Right lobe of liver (tissue), 6 donors: ENCODE measurements at regions not wholly inside any gene's neighbourhood (a gene's known extent, or its start where the extent isn't known, plus 50 kb on each side); places are given as distances from the start of the nearest gene placed in this dataset.
"Not testable (repeated sequence)": the region's sequence is repeated elsewhere in the genome, so short reads cannot be mapped to it uniquely, and the experiment has no call there.

Source experiments
- ATAC-seq, 4 donors: fragments of 200-7000 bp; cut with Tn5 transposase; one replicate each; pipeline ENCODE4 v1.9.1; 2020; ENCODE audit warnings: mild to moderate bottlenecking in 4 of 4, moderate library complexity in 4 of 4
- DNase-seq, 3 donors: peaks; one replicate each; pipeline ENCODE4 v3.0.0-alpha.2; 2020
- H3K27ac ChIP-seq, 3 donors: fragments of 200-600 bp; one replicate each; pipeline ENCODE4 v1.8.0; 2022
- H3K27me3 ChIP-seq, 2 donors: fragments of 200-600 bp; one replicate each; pipeline ENCODE4 v1.8.0; 2022
- H3K36me3 ChIP-seq, 4 donors: fragments of 200-600 bp; sonication (generic) in 1 of 4; one replicate each; pipeline versions ENCODE4 v1.5.1 to v1.8.0; 2017 to 2022; ENCODE audit warnings: control low read depth in 1 of 4
- H3K4me1 ChIP-seq, 4 donors: fragments of 200-600 bp; sonication (generic) in 1 of 4; one replicate each; pipeline versions ENCODE4 v1.5.1 to v1.8.0; 2017 to 2022; ENCODE audit warnings: control low read depth in 1 of 4
- H3K4me3 ChIP-seq, 3 donors: fragments of 200-600 bp; one replicate each; pipeline ENCODE4 v1.8.0; 2022
- H3K9me3 ChIP-seq, 4 donors: fragments of 200-600 bp; sonication (generic) in 1 of 4; one replicate each; pipeline versions ENCODE4 v1.5.1 to v1.8.0; 2017 to 2022; ENCODE audit warnings: control low read depth in 1 of 4
- POLR2A ChIP-seq: fragments of 450-650 bp; IDR thresholded peaks from one replicate; pipeline ENCODE4 v1.6.1; 2017; ENCODE audit warnings: antibody characterized with exemption, mild to moderate bottlenecking
- WGBS: methylation state at CpG from one replicate; pipeline ENCODE4 v1.1.6; 2018; ENCODE audit warnings: low coverage, low lambda C conversion rate; ENCODE audit not compliant: insufficient coverage; ENCODE audit errors: missing lambda C conversion rate; 5-methylcytosine and 5-hydroxymethylcytosine counted together
- intact Hi-C, 2 donors: fragments of 100-400 bp; cut with DNase I; formaldehyde crosslinking; loops; one replicate each; pipeline versions ENCODE4 v1.11.2 to v1.14.1; 2022
- TF ChIP-seq, protein P1 (sequence below), 4 donors: fragments of 200-600 bp in 3 of 4; fragments of 450-650 bp in 1 of 4; IDR thresholded peaks; one replicate each; pipeline versions ENCODE4 v1.5.1 to v1.8.0; 2016 to 2022; ENCODE audit warnings: antibody characterized with exemption in 4 of 4, mild to moderate bottlenecking in 2 of 4
- donor health status: DM: no; HTN: yes; CAD: no.
- donor health status: DM: no; HTN: no; CAD: no.
- donor health status: DM: no; HTN: no; CAD: no.
- donor health status: DM: no; HTN: yes; CAD: no.
- donor health status: DM: no; HTN: yes; CAD: no.

DNA sequence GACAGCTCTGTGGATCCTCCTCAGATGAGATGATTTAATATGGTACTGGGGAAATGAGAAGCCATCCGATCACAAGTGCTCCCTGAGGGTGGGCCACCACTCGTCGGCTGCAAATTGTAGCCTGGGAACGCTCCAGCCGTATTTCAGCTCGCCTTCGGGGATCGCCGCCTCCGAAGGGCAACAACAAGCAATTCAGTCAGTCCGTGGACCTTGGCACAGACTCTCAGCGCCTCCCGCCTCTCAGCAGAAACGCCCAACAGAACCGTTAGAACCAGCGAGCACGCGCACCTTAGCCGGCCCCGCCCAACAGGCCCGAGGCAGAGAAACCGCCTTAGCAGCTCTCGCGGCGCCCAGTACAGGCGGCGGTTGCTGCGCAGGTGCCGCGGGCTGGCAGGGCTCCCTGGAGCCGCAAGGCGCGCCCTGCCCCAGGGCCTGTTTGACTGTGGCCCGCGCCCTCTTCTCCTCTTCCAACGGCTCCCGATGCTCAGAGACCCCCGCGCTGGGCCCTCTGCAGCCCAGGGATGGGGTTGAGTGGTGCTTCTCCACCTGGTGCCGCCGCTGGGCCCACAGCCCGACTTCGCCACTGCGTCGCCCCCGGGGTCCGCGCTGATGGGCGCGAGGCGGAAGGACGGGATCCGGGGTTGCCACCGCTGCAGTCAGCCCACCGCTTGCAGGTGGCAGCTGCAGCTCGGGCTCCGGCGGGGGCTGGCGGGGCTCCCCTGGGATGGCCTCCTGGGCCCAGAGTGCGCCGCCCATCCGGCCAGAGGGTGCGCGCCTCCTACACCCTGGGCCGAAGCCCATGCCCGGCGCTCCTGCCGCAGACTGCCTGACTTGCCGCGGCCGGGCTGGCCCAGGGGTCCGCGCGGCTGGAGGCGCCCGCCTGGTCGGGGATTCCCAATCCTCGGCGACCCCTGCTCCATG, 77.9 kb upstream of the PABPC3 start:
- intact Hi-C loops, H3K27ac ChIP-seq, H3K9me3 ChIP-seq, H3K4me1 ChIP-seq, H3K36me3 ChIP-seq, H3K27me3 ChIP-seq: not testable (repeated sequence)
- 2% methylated on average over 13 of the region's 79 CpGs for WGBS
- ATAC-seq (peak in 3 of 4 donors; percentile 52 to 85 (median 55)), DNase-seq (peak in 2 of 3 donors; percentile 47 to 78)
- peak overlapping the region in 1 of 3 donors; percentile 41 for H3K4me3 ChIP-seq

DNA sequence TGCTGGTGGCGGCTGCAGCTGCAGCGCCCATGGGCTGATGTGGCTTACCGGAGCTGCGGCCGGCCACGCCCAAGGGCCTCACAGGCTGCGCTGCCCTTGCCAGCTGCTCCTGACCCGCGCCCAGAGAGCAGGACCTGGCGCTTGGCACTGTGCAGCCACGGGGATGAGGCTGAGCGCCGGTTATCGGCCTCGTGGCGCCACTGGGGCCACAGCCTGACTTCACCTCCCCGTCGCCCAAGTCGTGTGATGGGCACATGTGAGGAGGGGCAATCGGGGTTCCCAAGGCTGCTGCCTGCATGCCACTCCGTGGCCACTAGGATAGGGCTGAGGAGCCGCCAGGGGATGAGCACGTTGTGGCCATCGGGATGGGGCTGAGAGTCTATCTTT, 77.2 kb upstream of the PABPC3 start:
- ATAC-seq (no peak), DNase-seq (no peak)
- 1% methylated on average over 12 of the region's 24 CpGs for WGBS
- Histone ChIP-seq H3K36me3 (no peaks in the 10 kb centered on the region), H3K27ac (no peak overlapping the region), H3K27me3 (no peaks in the 10 kb centered on the region), H3K4me3 (peak overlapping the region in 1 of 3 donors; percentile 41), H3K4me1 (peaks cover 0 to 10% (median 0%) of the 10 kb centered on the region in 4 donors), H3K9me3 (no peaks in the 10 kb centered on the region)
- intact Hi-C loops = no loop called here
- TF ChIP-seq, protein P1, sequence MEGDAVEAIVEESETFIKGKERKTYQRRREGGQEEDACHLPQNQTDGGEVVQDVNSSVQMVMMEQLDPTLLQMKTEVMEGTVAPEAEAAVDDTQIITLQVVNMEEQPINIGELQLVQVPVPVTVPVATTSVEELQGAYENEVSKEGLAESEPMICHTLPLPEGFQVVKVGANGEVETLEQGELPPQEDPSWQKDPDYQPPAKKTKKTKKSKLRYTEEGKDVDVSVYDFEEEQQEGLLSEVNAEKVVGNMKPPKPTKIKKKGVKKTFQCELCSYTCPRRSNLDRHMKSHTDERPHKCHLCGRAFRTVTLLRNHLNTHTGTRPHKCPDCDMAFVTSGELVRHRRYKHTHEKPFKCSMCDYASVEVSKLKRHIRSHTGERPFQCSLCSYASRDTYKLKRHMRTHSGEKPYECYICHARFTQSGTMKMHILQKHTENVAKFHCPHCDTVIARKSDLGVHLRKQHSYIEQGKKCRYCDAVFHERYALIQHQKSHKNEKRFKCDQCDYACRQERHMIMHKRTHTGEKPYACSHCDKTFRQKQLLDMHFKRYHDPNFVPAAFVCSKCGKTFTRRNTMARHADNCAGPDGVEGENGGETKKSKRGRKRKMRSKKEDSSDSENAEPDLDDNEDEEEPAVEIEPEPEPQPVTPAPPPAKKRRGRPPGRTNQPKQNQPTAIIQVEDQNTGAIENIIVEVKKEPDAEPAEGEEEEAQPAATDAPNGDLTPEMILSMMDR (IDR thresholded peaks at IDR 0.05) = no peak
- no peak for TF ChIP-seq POLR2A

DNA sequence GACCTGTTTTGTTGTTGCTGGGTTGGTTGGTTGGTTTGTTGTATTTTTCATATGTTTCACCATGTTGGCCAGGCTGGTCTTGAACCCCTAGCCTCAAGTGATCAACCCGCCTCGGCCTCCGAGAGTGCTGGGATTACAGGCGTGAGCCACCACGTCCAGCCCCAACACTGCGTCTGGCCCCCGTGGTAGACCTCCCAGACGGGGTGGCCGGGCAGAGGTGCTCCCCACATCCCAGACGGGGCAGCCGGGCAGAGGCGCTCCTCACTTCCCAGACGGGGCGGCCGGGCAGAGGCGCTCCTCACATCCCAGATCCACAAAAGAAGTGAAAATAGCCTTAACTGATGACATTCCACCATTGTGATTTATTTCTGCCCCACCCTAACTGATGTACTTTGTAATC, 76.2 kb upstream of the PABPC3 start:
- H3K27me3 ChIP-seq, DNase-seq, H3K4me3 ChIP-seq, ATAC-seq, H3K4me1 ChIP-seq, H3K27ac ChIP-seq, intact Hi-C loops, H3K36me3 ChIP-seq, H3K9me3 ChIP-seq: not testable (repeated sequence)
- no CpG with 5 or more reads among the region's 16 CpGs for WGBS

DNA sequence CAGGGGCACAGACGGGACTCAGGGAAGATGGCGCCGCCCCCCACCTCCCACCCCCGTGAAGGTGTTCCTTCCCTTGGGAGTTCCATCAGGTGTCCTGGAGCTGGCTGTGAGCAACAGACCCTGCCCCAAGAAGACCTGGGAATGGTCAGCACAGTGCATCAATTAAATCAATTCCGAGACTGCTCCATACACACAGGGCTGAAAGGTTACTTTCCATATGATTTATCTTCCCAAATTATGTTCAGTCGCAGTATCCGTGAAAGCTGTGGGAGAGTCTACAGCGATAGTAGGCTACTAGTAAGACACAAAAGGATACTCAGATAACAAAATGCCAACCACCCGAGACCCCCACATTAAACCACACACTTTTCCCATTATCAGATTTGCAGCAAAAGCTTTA, 71.8 kb upstream of the PABPC3 start:
- intact Hi-C loops = no loop called here
- Histone ChIP-seq H3K4me3 (no peak overlapping the region), H3K36me3 (no peaks in the 10 kb centered on the region), H3K27ac (no peak overlapping the region), H3K4me1 (no peaks in the 10 kb centered on the region), H3K9me3 (no peaks in the 10 kb centered on the region), H3K27me3 (no peaks in the 10 kb centered on the region)
- DNase-seq (no peak), ATAC-seq (no peak)
- WGBS = 43% methylated on average over 5 of the region's 9 CpGs
- TF ChIP-seq POLR2A = no peak
- TF ChIP-seq, protein P1 (IDR thresholded peaks at IDR 0.05) = no peak

DNA sequence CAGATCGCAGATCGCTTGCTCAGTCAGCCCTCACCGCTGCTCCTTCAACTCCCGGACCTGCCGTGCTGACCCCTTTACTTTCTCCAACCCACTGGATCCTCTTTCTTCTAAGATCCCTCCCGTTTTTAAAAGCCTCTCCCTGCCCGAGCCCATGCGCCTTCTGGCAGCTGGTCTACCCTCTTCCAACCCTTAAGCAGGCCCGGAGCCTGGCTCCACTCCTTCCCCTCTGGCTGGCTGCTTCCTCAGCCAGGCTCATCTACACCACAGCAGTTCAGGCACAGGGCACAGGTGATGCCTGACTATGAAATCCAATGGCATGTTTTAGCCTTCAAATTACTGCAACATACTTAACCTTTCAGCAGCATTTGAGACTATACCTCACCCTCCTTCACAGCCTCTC, 63.8 kb upstream of the PABPC3 start:
- TF ChIP-seq, protein P1 (IDR thresholded peaks at IDR 0.05) = no peak
- TF ChIP-seq POLR2A = no peak
- no peaks in the 10 kb centered on the region for H3K4me1 ChIP-seq
- 66% methylated on average over 9 of the region's 9 CpGs for WGBS

More for the DNA sequence above, 63.8 kb upstream of the PABPC3 start:
- no peak for DNase-seq
- no peak overlapping the region for H3K27ac ChIP-seq
- no peak for ATAC-seq
- H3K4me3 ChIP-seq = no peak overlapping the region
- H3K9me3 ChIP-seq = no peaks in the 10 kb centered on the region
- intact Hi-C loops = no loop called here
- no peaks in the 10 kb centered on the region for H3K27me3 ChIP-seq
- H3K36me3 ChIP-seq = no peaks in the 10 kb centered on the region
